HepG2 (cell line): ENCODE measurements at regions not wholly inside any gene's neighbourhood (a gene's known extent, or its start where the extent isn't known, plus 50 kb on each side); places are given as distances from the start of the nearest gene placed in this dataset.

Experiments used
- BCL3 ChIP-seq: sonication (generic); formaldehyde crosslinking; IDR thresholded peaks from 2 replicates; pipeline ENCODE4 v1.5.1; 2020; ENCODE audit warnings: mild to moderate bottlenecking, missing genetic modification reagents, moderate library complexity
- DMAP1 ChIP-seq: IDR thresholded peaks from 2 replicates; pipeline ENCODE4 v1.6.1; 2016
- DZIP1 ChIP-seq: sonication (generic); formaldehyde crosslinking; IDR thresholded peaks from 2 replicates; pipeline ENCODE4 v1.5.0; 2020; ENCODE audit warnings: mild to moderate bottlenecking, missing genetic modification reagents
- ELF1 ChIP-seq: sonication (generic); formaldehyde crosslinking; IDR thresholded peaks from 2 replicates; pipeline ENCODE4 v1.4.0; 2020; ENCODE audit warnings: missing genetic modification reagents
- HIC2 ChIP-seq: sonication (generic); formaldehyde crosslinking; IDR thresholded peaks from 2 replicates; pipeline ENCODE4 v1.9.0; 2022; ENCODE audit warnings: low read depth, missing genetic modification reagents
- ISX ChIP-seq: sonication (generic); formaldehyde crosslinking; conservative IDR thresholded peaks from 2 replicates; pipeline ENCODE4 v1.5.0; 2020; ENCODE audit warnings: missing genetic modification reagents
- KDM6A ChIP-seq: IDR thresholded peaks from 2 replicates; pipeline ENCODE4 v1.6.1; 2016; ENCODE audit warnings: low read depth
- MYC ChIP-seq: sonication (generic); formaldehyde crosslinking; IDR thresholded peaks from 2 replicates; pipeline ENCODE4 v1.9.0; 2021; ENCODE audit warnings: missing genetic modification reagents, borderline replicate concordance
- NFYC ChIP-seq: IDR thresholded peaks from 2 replicates; pipeline ENCODE4 v1.6.1; 2016; ENCODE audit warnings: missing genetic modification reagents, missing compliant biosample characterization
- NKX3-1 ChIP-seq: sonication (generic); formaldehyde crosslinking; IDR thresholded peaks from 2 replicates; pipeline ENCODE4 v1.5.0; 2020; ENCODE audit warnings: missing genetic modification reagents
- PAF1 ChIP-seq: IDR thresholded peaks from 2 replicates; pipeline ENCODE4 v1.6.1; 2016; ENCODE audit warnings: missing genetic modification reagents, missing compliant biosample characterization
- PHF21A ChIP-seq: sonication (generic); formaldehyde crosslinking; IDR thresholded peaks from 2 replicates; pipeline ENCODE4 v1.5.0; 2020; ENCODE audit warnings: mild to moderate bottlenecking, missing genetic modification reagents
- PHF8 ChIP-seq: sonication (generic); formaldehyde crosslinking; IDR thresholded peaks from 2 replicates; pipeline ENCODE4 v1.5.0; 2020; ENCODE audit warnings: missing genetic modification reagents
- RARA ChIP-seq: IDR thresholded peaks from 2 replicates; pipeline ENCODE4 v1.6.1; 2016; ENCODE audit warnings: missing genetic modification reagents, missing compliant biosample characterization
- SRSF9 ChIP-seq: fragments of 200-400 bp; formaldehyde crosslinking; IDR thresholded peaks from 2 replicates; pipeline ENCODE4 v1.6.1; 2018; ENCODE audit warnings: borderline replicate concordance, mild to moderate bottlenecking, low read depth, low read length; ENCODE audit not compliant: insufficient read depth, poor library complexity, severe bottlenecking
- ZBTB33 ChIP-seq: sonication (generic); formaldehyde crosslinking; IDR thresholded peaks from 2 replicates; pipeline ENCODE4 v1.4.0; 2020; ENCODE audit warnings: missing genetic modification reagents
- ZBTB8A ChIP-seq: sonication (generic); formaldehyde crosslinking; IDR thresholded peaks from 2 replicates; pipeline ENCODE4 v1.4.0; 2020; ENCODE audit warnings: mild to moderate bottlenecking, low read depth, missing genetic modification reagents, borderline replicate concordance
- ZFP90 ChIP-seq: sonication (generic); formaldehyde crosslinking; IDR thresholded peaks from 2 replicates; pipeline ENCODE4 v1.8.0; 2022; ENCODE audit warnings: missing genetic modification reagents, mild to moderate bottlenecking, inconsistent platforms, borderline replicate concordance
- ZMYM3 ChIP-seq: sonication (generic); formaldehyde crosslinking; IDR thresholded peaks from 2 replicates; pipeline ENCODE4 v1.5.1; 2020; ENCODE audit warnings: mild to moderate bottlenecking, missing genetic modification reagents
- ZNF367 ChIP-seq: sonication (generic); formaldehyde crosslinking; IDR thresholded peaks from 2 replicates; pipeline ENCODE4 v1.4.0; 2020; ENCODE audit warnings: missing genetic modification reagents, borderline replicate concordance
- ZNF639 ChIP-seq: conservative IDR thresholded peaks from 2 replicates; pipeline ENCODE4 v1.6.1; 2018; ENCODE audit warnings: missing genetic modification reagents
- ZNF7 ChIP-seq: IDR thresholded peaks from 2 replicates; pipeline ENCODE4 v1.6.1; 2016; ENCODE audit warnings: missing biosample characterization, missing genetic modification reagents
- ZNF775 ChIP-seq: sonication (generic); formaldehyde crosslinking; IDR thresholded peaks from 2 replicates; pipeline ENCODE4 v1.4.0; 2020; ENCODE audit warnings: missing genetic modification reagents, mild to moderate bottlenecking, moderate library complexity, borderline replicate concordance

GRCh38 chr7:54864663-54865062, 105.7 kb upstream of the SEC61G start (continued):
- TF ChIP-seq BCL3 (CRISPR knock-in tag): no peak
- no peak for TF ChIP-seq PAF1 (CRISPR knock-in tag)
- TF ChIP-seq KDM6A (CRISPR knock-in tag): no peak
- no peak for TF ChIP-seq ZBTB8A (CRISPR knock-in tag)
- no peak for TF ChIP-seq DMAP1 (CRISPR knock-in tag)
- TF ChIP-seq ZBTB33 (CRISPR knock-in tag): no peak
- no peak for TF ChIP-seq NKX3-1 (CRISPR knock-in tag)
- TF ChIP-seq ELF1 (CRISPR knock-in tag): no peak
- no peak for TF ChIP-seq SRSF9
- no peak for TF ChIP-seq ZNF367 (CRISPR knock-in tag)
- no peak for TF ChIP-seq MYC (CRISPR knock-in tag)
- TF ChIP-seq ZNF7: no peak
- no peak for TF ChIP-seq DZIP1 (CRISPR knock-in tag)
- no peak for TF ChIP-seq PHF8 (CRISPR knock-in tag)
- TF ChIP-seq PHF21A (CRISPR knock-in tag): peak; percentile 47; the same call in 1 of the 2 replicates
- TF ChIP-seq ZNF775 (CRISPR knock-in tag): no peak
- peak; percentile 91 for TF ChIP-seq RARA
- TF ChIP-seq HIC2 (CRISPR knock-in tag): no peak
- no peak for TF ChIP-seq NFYC
- no peak for TF ChIP-seq ZMYM3 (CRISPR knock-in tag)
- TF ChIP-seq ZNF639: no peak
- no peak for TF ChIP-seq ISX (CRISPR knock-in tag)
- no peak for TF ChIP-seq ZFP90 (CRISPR knock-in tag)
